ENCODE measurements at regions not wholly inside any gene's neighbourhood (a gene's known extent, or its start where the extent isn't known, plus 50 kb on each side); places are given as distances from the start of the nearest gene placed in this dataset.
"Not testable (repeated sequence)": the region's sequence is repeated elsewhere in the genome, so short reads cannot be mapped to it uniquely, and the experiment has no call there.

- no peak for FAIRE-seq
Observed at GRCh38 chr16:13479549-13479948, 440.4 kb upstream of the ERCC4 start.

DNA sequence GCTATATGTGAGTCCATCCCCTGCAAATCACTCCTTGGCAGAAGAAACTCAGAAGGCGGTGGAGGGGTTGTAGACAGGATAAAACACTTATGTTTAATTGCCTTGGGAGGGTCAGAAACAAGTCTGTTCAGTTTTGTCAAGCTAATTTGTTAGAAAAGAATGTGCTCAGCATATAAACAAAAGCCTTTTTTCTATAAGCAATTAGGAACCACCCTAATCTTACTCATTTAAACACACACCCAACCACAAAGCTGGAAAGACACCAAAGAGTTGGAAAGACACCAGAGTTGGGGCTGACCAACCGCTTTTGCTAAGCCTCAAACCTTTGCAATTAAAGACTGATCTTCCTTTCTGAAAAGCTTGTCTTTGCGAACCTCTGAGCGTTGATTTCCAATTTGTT lies 439.2 kb upstream of the ERCC4 start:
- no peak for FAIRE-seq

DNA sequence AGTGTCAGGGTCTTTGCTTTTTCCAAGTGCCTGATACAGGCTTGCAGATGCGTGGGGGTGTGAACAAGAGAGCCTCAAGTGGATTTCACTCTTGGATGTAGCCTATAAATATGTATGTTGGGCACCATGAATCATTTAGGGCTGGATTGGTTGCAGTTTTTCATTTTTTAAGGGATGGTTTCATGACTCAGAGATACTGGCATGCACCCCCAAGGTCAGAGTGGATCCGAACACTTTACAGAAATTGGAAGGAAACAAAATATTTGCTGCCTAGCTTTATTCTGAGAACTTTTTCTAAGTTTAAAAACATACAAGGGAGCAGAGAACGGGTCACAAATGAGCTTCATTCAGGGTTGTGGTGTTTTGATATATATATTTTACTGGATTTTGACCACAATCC lies 436.8 kb upstream of the ERCC4 start:
- no peak for FAIRE-seq

- not testable (repeated sequence) for FAIRE-seq
Observed at GRCh38 chr16:13489416-13489815, 430.5 kb upstream of the ERCC4 start.

- FAIRE-seq, result no peak
Observed at GRCh38 chr16:13492046-13492445, 427.9 kb upstream of the ERCC4 start.

DNA sequence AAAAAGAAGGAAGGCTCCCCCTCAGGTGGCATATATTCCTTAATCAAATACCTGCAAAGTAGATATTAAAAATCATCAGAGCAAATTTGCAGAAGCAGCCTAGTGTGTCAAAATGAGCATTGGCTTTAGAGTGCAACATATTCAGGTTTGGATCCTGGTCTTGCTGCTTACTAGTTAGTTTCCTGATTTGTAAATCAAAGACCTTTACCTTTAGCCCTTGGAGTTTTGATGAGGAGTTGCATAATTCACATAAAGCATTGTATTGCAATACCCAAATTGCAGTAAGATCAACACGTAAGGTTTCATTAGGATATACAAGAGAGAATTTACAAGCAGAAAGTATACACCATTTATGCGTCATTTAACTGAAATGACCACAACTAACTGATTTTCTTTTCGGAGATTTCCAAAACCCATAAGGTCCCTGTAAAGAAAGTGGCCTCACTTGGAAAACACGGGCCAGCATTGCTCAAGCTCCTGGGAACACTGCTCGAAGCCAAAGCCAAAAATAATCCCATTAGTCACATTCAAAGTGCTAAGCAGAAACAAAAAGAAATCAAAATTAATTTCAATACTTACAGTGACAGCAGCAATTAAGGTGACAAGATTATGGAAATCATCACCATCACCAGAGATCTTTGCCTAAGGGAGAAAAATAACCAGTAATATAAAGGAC lies 415.9 kb upstream of the ERCC4 start:
- no peak for FAIRE-seq

DNA sequence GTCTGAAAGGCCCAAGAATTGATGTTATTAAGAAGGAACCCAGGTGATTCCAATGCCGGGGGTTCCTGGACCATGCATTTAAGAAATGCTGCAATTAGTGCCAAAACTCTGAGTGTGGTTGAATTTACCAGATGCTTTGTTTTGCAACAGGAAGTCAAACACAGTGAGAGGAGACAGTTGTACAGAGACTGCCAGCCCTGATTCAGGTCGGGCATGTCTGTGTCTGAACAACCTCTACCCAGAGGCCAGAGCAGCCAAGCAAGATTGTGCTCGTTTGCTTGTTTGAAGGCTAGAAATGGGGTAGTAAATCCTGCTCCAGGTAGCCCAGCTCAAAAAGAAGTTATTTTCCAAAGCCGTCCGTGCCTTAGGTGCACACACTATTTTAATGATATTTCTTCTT lies 412.4 kb upstream of the ERCC4 start:
- FAIRE-seq, result no peak

GRCh38 chr16:13510425-13511151 lies 409.4 kb upstream of the ERCC4 start:
- FAIRE-seq, result no peak

DNA sequence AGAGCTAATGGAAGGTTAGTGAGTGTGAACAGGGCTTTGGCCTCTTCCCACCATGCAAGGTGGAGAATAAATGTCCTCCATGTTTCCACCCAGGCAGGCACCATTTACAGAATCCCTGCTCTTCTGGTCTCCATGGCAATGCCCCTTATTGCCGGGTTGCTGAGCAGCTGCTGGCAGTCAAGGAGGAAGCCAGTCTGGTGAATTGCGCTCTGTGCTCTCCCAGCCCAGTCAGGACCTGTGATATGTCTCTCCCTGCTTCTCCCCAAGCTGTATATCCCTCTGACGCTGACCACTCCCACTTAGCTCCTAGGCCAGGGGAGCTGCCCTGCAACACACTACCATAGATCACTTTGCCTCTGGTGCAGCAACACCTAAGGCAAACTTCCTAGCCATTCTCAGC lies 402.1 kb upstream of the ERCC4 start:
- no peak for FAIRE-seq

- no peak for FAIRE-seq
Observed at GRCh38 chr16:13519871-13520270, 400.1 kb upstream of the ERCC4 start.

DNA sequence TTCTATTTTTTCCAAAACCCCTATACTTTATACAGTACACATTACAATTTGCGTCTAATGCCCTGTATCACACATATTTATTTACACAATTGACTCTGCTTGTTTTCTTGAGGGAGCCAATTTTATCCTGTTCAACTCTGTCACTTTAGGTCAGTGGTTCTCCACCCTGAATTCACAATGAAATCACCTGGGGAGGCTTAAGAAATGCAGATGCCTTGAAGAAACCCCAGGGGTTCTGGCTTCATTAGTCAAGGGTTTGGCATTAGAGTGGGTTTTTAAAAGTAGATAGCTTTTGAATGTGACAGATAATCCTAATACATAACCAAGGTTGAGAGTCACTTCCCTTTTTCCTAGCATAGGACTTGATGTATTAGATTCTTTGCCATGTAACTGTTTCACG lies 398.6 kb upstream of the ERCC4 start:
- no peak for FAIRE-seq

- FAIRE-seq, result no peak
Observed at GRCh38 chr16:13527332-13527731, 392.6 kb upstream of the ERCC4 start.

- no peak for FAIRE-seq
Observed at GRCh38 chr16:13528691-13529090, 391.3 kb upstream of the ERCC4 start.

DNA sequence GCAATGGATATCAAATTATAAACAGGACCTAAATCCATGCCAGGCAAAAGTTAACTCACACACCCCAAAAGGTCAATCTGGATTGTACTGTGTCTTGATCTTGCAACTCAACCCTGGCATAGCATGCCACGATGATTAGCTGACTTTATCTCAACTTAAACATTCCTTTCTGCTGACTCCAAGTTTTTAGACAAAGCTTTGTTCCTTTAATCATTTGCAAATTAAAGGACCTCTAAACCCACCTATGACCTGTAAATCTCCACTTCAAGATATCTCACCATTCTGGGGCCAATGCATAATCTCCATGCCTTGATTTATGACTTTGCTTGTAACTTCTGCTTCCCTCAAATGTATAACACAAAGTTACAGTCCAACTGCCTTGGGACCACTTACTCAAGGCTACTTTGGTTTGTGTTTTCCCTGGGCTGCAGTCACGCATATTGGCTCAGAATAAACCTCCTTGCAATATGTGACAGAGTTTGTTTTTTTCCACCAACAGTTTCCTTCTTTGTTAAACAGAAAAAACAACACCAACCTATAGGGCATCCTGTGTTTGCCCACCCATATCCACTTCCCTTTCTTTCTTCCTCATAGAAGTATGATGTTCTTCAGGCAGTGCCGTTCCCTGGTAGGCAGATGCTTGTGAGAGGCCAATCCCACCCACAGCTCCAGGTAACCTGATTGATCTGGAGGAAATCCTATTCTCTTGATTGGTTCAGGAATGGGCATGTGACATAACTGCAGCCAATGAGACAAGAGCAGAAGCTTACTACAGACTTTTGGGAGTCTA lies 390.6 kb upstream of the ERCC4 start:
- FAIRE-seq, result no peak

DNA sequence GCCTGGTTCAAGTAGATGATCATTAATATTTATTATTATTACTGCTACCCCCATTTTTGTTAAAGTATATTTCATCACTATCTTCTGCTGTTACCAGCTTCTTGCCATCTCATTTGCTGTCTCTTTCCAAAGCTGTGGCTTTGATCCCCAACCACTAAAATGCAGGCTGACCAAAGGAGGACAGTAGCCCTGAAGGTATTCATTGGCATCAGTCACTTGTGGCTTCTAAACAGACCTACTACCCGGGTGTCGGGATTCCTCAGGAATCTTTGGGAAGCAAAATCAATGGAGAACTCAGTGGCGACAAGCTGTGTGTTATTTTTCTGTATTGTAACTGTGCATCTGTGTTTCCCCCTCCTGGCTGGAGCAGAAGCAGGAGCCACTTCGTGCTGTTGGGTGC lies 379.2 kb upstream of the ERCC4 start:
- no peak for FAIRE-seq

DNA sequence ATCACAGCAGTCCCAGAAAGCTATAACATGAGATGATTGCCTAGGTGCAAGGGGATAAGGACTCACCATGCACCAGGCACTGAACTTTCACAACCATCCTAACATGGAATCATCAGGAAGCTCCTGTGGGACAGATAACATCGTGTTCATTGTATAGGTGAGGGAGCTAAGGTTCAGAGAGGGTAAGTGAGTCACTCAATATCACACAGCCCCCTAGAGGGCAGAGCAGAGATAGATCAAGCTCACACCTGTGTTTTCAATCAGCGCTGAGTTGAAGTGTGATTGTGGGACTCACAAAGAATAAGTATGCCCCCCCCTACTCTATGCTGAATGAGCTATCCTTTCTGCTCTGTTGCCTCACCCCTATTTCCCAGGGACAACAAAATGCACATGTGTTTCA lies 377.7 kb upstream of the ERCC4 start:
- no peak for FAIRE-seq

- no peak for FAIRE-seq
Observed at GRCh38 chr16:13543850-13544249, 376.1 kb upstream of the ERCC4 start.

DNA sequence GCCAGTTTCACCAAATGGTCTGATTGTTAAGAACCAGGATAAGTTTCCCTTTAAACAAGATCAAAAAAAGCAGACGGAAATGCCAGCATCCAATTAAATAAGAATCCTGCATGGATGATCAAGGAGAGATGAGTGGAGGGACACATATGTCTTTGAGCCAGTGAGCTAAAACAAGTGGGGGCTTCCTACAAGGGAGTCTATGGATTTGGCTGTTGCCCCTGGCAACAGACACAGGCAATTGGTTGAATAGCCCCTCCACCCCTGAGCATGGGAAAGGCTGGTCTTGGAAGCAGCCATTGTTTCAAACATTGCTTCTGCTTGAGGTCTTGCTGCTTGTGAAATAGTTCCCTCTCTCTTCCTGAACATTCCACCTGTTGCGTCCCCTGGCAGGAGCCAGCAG lies 374.7 kb upstream of the ERCC4 start:
- FAIRE-seq, result no peak

DNA sequence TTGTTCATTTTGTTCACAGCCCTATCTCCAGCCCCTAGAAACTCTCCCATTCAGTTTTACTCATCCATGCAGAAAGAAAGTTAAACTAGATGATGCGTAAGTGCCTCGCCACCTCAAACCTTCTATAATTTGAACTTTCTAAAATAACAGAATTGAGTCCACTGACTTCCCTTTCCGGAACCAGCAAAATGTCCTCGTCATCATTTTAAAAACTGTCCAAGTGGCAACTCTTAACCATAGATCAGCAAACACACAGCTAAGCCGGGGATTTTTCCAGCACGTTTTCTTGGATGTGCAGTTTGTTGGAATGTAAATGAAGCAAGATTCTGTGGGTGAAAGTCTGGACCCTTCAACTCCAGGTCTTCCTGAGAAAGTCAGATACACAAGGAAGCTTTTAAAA lies 369.7 kb upstream of the ERCC4 start:
- no peak for FAIRE-seq

- FAIRE-seq, result no peak
Observed at GRCh38 chr16:13552062-13552959, 367.6 kb upstream of the ERCC4 start.

DNA sequence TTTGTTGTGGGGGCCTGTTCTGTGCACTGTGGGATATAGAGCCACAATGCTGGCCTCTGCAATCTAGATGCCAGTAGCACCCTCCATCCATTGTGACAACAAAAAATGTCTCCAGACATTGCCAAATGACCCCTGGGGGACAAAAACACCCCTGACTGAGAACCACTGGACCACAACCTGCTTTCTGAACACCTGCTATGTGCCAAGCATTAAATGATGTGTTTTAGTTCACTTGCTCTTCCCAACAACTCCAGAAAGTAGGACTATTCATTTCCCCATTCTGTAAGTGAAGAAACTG lies 367.0 kb upstream of the ERCC4 start:
- no peak for FAIRE-seq

GRCh38 chr16:13553453-13553985 lies 366.4 kb upstream of the ERCC4 start:
- FAIRE-seq, result no peak

DNA sequence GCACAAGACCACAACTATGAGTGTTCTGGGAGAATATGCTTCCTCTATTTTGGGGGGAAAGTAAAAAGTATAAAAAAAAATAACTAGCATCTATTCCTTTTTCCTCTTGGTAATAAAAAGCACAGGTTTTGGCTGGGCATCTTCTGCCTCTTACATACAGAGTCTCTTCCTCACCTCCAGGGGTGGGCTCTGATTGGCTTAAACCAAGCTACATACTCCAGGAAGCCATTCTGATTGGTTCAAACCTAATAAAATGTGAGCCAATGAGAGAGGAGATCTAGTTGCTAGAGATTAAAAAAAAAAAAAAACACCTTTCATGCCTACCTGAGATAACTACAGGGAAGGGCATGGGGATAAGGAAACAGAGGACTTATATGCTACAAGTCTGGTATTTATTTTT lies 365.9 kb upstream of the ERCC4 start:
- no peak for FAIRE-seq
